KBM-7 (cell line): ENCODE measurements at regions not wholly inside any gene's neighbourhood (a gene's known extent, or its start where the extent isn't known, plus 50 kb on each side); places are given as distances from the start of the nearest gene placed in this dataset.

ENCODE experiments used
- DNase-seq: peaks from one replicate; pipeline ENCODE4 v3.0.0-alpha.2; 2015
- in situ Hi-C: fragments of 300-500 bp; cut with MboI; formaldehyde crosslinking; loops from 2 replicates; pipeline ENCODE4 v1.14.3; 2020; ENCODE audit warnings: low sequenced_read_pairs, low pct_unique_long_range_greater_than_20kb, mixed read lengths

DNA sequence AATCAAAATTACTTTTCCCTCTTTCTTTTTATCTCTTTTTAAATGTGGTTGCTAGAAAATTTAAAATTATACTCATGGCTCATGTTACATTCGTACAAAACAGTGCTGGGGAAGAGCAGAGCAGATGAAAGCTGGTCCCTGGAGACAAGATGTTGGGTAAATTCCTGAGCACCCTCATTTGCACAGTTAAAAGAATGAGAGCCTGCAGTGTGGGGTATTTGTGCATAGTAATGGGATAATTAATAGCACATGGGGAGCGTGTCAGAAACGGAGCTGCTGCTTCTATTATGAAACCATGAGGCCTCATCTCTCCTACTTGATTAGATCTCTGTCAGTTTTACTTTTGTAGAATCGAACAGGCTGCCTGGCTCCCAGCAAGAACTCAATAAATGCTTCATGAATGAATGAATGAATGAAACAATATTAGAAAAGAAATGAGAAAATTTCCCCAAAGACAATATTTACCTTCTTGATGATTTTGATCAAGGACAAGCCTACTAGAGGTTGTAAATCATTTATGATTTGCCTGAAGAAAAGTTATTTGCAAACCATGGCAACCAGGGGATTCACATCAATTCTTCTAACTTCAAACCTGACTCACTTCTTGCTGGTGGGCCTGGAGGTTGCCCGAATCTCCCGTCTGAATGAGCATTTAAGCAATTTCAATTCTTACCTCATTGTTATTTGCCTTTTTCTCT, 177.2 kb upstream of the TUT7 start:
- in situ Hi-C loops: no loop called here
- DNase-seq: no peak

DNA sequence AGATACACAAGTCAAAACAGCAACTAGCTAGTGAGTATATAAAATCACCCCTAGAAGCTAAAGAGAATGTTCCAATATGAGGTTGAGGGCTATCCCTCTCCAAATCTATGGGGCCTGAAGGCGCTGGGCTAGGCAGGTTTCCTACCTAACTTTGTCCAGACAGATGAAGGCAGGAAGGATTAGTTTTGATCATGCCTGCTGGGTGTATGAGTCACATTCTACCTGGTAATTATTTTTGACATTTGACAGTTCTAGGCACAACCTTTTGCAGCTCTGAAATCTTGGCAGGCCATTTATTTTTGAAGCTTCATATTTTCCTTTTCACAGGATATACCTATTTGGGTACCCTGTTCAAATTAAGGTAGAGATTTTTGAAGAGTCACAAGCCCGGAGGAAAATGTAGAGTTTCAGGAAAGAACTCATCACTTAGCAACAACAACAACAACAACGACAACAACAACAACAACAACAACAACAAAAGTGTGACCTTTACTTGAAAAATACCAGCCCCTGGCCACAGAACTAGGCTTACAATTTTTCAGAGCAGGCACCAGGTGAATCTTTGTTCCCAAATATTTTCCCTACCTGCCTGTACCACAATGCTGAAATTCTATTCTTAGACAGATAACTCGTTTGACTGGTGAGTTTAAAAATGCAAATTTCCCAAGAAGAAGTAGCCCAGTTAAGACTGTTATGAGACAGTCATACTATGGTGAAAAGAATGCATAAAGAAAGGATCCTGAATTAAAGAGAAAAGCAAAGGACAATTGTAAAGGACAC, 175.5 kb upstream of the TUT7 start:
- in situ Hi-C loops: no loop called here
- DNase-seq: no peak

DNA sequence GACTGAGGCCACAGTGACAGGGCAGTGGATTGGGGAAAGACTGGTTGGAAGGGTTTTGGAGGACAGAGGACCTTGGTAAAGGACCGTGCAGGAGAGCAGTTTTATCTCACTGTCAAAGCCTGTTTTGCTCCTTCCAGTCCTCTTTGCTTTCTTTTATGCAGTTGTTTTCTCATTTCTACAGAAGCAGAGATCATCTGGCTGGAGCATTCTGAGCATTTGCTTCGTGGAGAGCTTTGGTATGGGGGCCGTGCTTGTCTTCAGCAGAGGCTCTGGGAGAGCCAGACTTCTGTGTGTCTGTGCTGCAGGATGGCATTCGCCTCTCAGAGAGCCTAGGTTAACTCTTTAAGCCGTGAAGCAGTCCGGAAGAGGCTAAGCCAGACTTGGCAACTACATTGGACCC, 171.8 kb upstream of the TUT7 start:
- no peak for DNase-seq
- in situ Hi-C loops: no loop called here

DNA sequence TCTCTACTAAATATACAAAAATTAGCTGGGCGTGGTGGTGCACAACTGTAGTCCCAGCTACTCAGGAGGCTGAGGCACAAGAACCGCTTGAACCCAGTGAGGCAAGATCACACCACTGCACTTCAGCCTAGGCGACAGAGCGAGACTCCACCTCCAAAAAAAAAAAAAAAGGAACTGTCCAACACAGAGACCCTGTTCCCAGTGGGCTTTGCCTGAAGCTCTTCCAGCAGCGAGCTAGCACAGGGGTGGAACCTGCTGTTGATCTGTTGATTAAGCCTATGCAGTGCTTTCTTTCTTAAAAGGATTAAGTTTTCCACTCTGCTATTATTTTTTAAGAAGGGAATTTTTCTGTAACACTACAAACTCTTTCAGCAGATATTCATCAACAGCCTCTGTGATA, 171.0 kb upstream of the TUT7 start:
- in situ Hi-C loops: no loop called here
- no peak for DNase-seq

DNA sequence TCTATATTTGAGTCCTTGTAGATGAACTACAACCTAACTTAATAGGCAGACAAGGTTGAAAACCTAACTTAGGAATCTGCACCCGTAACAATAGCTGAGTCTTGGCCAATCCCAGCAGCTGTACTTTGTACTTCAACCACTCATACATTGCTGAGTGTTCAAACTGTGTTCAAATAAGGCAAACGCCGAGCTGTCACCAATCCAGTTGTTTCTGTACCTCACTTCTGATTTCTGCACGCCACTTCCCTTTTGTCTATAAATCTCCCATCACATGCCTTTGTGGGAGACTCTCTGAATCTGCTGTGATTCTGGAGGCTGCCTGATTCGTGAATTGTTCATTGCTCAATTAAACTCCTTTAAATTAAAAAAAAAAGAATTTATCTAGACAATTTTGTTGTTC, 167.8 kb upstream of the TUT7 start:
- no peak for DNase-seq
- in situ Hi-C loops: no loop called here

DNA sequence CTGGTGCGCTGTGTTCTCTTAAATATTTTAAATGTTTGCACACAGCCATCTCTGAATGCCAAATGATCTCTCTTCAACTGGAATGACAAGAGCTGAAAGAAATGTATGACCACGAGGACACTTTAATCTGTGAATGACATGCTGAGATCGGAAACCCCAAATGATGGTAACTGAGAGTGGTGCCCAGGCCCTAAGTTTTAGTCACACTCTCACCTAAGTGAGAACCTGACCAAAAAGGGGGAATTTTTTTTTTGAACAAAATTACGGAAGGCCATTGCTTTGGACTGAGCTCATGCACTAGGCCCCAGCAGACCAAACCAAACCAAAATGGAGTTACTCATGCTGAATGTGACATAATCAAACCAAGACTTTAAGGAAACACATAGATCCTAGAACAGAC, 167.1 kb upstream of the TUT7 start:
- in situ Hi-C loops: no loop called here
- DNase-seq: no peak

DNA sequence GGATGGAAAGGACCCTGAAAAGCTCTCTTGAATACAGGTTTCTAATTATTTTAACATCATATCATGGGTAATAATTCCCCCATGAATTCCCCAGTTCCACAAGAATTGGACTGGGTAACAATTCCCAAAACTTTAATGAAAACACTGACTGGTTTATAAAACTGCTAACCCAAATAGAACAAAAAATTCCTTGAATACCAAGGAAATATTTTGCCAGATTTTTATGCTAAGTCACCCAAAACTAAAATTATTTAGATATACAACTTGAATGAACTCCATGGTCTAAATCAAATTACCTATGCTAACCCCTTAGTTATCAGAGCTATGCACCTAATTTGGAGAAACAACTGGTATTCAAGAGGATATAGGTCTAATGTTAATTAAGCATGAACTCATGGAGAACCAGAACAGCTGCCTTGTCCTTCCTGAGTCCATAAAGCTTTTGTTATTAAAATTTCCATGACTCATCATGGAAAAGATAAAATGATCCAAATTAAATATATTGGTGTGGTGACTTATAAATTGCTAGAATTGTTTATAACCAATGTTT, 164.9 kb upstream of the TUT7 start:
- in situ Hi-C loops: no loop called here
- DNase-seq: no peak

DNA sequence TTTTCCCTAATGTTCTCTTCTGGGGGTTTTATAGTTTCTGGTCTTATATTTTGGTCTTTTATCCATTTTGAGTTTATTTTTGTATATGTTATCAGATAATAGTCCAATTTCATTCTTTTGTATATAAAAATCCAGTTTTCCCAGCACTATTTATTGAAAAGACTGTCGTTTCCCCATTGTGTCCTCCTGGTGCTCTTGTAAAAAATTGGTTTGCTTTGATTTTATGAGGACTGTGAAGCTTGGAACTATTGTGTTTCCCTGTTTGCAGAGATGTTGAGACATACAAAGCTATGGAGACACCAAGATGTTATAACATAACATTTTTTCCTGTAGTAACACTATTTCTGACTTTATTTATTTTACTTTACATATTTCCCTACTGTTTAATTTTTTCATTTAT, 163.3 kb upstream of the TUT7 start:
- in situ Hi-C loops: no loop called here

DNA sequence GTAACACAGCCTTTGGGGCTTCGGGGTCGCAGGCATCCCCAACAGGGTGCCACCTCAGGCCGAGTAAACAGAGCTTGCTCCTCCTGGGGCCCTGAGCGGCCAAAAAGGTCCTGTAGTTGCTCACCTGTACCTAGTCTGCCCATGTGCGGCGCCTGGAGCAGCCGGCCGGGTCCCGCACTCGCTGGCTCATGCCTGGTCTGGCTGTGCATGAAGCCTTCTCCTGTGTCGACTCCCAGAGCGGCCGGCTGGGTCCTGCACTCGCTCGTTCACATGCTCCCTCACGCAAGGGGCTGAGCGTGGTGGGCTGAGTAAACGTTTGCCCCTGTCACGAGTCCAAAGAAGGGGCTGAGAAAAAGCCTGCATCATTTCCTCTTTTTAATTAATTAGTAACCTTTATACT, 162.4 kb upstream of the TUT7 start:
- in situ Hi-C loops: no loop called here
- no peak for DNase-seq

More for the DNA sequence above, 163.3 kb upstream of the TUT7 start:
- no peak for DNase-seq

DNA sequence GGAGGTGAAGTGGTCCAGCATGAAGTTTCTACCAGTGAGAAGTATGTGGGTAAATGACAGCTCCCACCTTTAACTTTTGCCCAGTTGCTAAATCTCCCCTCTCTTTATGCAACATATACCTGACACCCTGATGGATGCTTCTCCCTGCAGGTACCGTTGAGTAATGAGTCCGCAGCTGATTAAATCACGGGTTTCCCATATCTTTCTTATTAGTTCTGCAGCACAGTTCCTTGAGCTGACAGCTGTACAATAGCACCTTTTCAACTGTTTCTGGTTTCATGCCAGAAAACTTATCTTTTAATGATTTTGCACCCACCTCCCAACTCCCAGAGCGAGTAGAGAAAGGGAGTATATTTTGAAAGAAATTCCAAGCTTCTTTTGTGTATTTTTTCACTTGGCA, 161.0 kb upstream of the TUT7 start:
- in situ Hi-C loops: no loop called here
- no peak for DNase-seq

DNA sequence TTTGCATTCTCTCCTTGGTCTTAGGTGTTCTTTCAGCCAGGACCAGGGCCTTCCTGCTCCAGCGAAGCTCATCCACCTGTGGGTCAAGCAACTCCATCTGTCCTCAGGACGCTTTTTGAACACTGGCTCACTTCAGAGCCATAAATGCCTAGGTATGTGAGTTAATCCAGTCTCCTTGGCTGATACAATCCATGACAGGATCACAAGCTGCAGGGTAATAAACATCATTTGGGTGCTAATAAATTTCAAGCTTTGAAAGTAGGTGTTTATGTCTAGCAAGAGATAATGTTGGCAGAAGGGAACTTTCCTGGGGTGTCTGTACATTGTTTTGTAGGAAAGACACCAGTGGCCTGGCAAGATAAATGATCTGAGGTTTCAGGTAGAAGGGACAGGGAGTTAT, 159.2 kb upstream of the TUT7 start:
- no peak for DNase-seq
- in situ Hi-C loops: no loop called here

DNA sequence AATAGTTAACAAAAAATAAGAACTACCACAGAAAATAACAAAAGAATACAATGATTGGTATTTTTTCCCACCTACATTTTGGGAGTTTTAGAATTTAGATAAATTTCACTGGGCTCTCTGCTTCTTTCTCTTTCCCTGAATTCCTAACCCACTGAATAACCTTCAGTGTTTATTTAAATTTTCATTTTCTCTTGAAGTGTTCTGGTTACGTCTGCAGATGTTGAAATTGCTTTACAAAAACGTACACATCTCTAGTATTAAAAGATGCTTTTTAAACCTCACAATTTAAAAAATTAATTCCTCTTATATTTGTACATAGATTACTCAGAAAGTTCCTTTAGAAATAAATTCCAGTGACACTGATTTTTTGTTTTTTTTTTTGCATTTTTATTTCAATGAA, 158.7 kb upstream of the TUT7 start:
- in situ Hi-C loops: no loop called here
- DNase-seq: no peak

DNA sequence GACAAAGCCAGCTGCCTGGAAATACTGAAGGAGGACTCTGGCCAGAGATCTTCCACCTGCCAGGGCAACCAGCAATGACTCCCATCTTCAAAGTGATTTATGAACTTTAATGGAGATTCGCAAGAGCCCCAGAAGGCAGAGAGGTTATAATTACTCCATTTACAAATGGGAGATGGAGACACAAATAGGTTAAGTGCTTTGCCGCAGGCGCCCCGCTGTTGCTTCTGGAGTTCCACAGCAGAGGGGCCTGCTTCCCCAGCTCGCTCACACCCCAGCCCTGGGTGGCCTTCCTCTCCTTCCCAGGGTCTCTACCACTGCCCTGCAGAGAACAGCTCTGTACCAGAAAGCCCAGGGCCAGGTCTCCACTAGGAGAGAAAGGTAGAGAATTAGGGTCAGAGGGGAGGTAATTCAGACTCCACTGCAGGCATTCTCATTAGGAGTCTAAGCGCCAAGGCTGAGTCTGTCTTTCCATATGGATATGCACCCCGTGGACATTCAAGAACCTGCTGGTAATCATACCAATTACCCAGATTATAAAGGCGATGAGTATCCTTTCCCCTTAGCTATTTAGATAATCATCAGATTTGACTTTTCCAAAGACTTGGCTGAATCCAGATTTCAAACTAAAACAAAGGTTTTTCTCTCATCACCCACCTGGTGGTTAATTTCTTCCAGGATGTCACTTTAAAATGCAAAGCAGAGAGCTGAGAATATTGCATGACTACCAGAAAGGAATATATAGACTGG, 157.6 kb upstream of the TUT7 start:
- in situ Hi-C loops: no loop called here
- no peak for DNase-seq

DNA sequence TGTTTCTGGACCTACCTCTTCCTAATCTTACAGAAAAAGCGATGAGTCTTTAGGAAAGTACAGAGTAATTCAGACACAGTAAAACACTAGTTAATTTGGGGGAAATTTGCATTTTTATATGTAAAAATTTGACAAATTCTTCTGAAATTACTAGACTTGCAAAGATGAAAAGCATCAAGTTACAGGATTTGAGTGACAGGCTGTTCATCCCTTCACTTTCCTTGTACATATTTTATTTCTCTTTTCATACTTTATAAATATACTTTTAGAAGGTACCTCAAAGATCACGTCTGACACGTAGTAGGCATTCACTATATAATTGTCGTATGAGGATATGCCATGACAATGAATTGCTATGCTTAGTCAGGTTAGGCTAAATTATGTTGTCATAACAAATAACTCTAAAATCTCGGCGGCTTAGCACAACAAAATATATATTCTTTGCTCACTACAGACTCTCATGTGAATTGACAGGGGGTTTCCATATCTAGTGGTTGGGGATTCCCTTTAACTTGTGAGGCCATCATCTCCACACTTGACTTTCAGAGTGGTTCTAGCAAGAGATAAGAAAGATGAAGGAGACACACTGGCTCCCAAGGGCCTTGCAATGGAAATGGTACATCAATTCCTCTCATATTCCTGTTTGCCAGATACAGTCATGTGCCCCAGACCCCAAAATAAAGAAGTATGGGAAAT, 154.1 kb upstream of the TUT7 start:
- no peak for DNase-seq
- in situ Hi-C loops: no loop called here

DNA sequence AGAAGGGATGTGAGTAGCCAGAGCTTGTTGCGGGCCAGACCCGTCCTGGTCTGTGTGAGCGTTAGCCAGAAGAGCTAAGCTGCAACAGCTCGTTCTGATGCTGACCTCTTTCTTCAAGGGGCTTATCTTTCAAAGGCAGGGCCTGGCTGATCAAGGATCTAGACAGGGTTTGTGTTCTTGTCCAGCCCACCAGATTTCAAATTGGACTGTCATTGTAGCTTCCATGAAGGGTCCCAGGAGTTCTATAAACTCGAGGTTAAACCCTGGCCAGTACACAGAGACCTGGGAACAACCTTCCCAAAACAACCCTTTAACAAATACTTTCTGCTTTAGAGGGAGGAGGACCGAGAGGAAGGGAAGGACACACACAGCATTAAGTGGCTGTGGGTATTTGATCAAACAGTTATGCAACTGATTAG, 153.0 kb upstream of the TUT7 start:
- no peak for DNase-seq
- in situ Hi-C loops: no loop called here

DNA sequence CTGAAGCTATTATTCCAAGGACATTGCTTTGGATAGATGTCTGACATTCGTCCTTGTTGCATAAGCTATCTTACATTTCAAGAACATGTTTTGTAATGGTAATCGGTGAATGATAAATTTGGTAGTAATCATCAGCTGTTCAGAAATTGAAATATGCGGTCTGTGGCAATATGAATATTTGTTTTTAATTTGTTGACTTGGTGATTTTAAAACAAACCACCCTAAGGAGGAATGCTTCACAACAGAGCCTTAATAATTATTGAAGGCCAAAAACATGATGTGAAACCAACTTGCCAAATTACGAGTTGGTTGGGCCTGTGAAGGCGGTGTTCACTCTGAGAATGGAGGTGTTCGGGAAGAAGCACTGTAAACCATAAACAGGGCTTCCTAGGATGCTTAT, 149.7 kb upstream of the TUT7 start:
- in situ Hi-C loops: no loop called here
- no peak for DNase-seq

DNA sequence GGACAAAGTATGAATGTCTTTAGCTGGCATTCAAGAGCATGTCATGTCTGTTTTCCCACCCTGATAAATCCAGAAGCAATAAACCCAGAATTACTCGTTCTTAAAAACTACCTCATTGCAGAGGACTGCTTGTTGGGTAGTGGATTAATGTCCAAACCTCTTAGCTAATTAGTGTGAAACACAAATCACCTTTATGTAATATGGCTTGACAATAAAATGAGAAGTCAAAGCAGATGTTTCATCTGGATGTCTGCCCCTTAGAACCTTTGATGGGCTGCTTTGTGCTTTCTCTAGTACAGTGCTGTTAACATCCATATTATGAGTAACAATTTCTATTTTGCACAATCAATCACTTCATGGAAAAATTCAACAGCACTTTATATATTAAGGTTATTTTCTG, 149.1 kb upstream of the TUT7 start:
- in situ Hi-C loops: no loop called here
- no peak for DNase-seq

DNA sequence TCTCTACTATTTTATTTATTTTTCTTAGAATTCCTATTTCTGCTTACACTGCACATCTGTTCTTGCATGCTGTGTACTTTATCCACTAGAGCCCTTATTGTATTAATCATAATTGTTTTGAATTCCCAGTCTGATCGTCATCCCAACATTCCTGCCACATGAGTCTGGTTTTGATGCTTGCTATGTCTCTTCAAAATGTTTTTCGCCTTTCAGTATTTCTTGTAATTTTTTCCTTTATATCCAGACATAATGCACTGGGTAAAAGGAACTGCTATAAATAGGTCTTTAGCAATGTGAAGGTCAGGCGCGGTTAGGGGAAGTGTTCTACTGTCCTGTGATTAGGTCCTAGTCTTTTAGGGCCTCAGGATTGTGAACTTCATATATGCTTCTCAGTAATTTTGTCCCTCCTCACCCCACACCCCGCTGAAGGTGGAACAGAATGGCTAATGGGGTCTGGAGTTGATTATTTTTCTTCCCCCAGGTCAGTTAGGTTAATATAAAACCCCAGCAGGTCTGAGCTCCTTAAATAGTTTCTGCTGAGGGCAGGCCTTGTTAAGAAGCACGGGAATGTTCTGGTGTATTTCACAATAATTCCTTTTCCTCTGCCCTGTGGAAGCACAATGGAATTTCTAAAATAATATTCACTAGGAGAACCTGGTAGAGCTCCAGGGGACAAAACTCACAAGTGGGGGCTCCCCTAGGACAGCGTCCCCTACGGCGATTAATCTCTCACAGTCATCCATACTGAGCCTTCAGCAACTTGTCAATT, 146.6 kb upstream of the TUT7 start:
- in situ Hi-C loops: no loop called here
- no peak for DNase-seq

DNA sequence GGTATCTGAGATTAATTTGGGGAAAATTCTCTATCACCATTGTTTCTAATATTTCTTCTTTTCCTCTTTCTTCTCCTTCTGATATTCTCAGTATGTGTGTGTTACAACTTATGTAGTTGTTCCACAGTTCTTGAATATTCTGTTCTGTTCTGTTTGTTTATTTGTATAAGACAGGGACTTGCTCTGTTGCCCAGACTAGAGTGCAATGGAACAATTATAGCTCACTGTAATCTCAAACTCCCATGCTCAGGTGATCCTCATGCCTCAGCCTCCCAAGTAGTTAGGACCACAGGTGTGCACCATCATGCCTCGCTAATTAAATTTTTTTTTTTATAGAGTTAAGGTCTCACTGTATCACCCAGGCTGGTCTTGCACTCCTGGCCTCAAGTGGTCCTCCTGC, 145.8 kb upstream of the TUT7 start:
- in situ Hi-C loops: no loop called here
- no peak for DNase-seq
